ENCODE measurements at regions not wholly inside any gene's neighbourhood (a gene's known extent, or its start where the extent isn't known, plus 50 kb on each side); places are given as distances from the start of the nearest gene placed in this dataset.

DNA sequence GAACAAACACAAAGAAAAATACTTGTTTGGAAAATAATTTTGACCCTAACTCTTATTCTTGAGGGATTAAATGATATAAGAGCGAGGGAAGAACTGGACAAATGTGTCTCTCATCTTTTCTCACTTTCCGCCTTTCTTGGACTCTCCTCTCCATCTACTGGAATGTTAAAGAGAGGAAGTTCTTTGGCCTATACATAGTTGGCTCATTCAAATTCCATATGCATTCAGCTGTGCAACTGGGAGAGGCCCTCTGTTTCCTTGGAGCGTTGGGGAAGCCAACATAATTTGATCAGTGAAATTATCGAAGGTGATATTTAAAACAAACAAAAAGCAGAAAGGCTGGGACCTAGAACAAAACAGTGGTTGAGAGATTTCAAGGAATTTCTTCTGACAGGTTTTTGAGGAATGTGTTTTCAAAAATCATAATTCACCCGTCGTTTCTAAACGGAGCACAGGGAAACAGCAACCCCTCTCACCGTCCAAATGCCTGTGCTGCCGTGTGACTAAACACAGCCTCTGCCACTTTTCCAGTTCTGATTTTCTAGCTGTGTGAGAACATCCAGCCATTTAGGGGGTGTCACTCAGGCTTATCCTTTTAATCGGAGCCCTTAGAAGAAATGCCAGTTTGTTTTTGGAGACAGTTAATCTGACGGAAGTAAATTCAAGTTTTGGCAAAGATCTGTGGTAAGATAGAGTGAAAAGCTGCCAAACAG is 489.9 kb downstream of the SOX2 start:
- no peak for TF ChIP-seq EZH2phosphoT487 (IDR thresholded peaks at IDR 0.05; ENCODE audit: borderline replicate concordance, low read depth, low read length)
- TF ChIP-seq, protein P1, sequence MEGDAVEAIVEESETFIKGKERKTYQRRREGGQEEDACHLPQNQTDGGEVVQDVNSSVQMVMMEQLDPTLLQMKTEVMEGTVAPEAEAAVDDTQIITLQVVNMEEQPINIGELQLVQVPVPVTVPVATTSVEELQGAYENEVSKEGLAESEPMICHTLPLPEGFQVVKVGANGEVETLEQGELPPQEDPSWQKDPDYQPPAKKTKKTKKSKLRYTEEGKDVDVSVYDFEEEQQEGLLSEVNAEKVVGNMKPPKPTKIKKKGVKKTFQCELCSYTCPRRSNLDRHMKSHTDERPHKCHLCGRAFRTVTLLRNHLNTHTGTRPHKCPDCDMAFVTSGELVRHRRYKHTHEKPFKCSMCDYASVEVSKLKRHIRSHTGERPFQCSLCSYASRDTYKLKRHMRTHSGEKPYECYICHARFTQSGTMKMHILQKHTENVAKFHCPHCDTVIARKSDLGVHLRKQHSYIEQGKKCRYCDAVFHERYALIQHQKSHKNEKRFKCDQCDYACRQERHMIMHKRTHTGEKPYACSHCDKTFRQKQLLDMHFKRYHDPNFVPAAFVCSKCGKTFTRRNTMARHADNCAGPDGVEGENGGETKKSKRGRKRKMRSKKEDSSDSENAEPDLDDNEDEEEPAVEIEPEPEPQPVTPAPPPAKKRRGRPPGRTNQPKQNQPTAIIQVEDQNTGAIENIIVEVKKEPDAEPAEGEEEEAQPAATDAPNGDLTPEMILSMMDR (conservative IDR thresholded peaks at IDR 0.05; ENCODE audit: low read length) = no peak
